Suppressor macrophage treated with lipopolysaccharide for 4 hours (primary cell): ENCODE measurements at regions not wholly inside any gene's neighbourhood (a gene's known extent, or its start where the extent isn't known, plus 50 kb on each side); places are given as distances from the start of the nearest gene placed in this dataset.
A peak's percentile ranks its signal among the peaks of the same experiment; 100 is the strongest.
"Not testable (repeated sequence)": the region's sequence is repeated elsewhere in the genome, so short reads cannot be mapped to it uniquely, and the experiment has no call there.

Experiments
- DNase-seq: peaks from one replicate; pipeline ENCODE4 v3.0.0-alpha.2; 2020

- no peak for DNase-seq
Measured at GRCh38 chr4:40681600-40681999, 51.9 kb upstream of the RBM47 start.

GRCh38 chr4:40682290-40683101, 52.8 kb upstream of the RBM47 start:
- DNase-seq, result peak; percentile 68

DNA sequence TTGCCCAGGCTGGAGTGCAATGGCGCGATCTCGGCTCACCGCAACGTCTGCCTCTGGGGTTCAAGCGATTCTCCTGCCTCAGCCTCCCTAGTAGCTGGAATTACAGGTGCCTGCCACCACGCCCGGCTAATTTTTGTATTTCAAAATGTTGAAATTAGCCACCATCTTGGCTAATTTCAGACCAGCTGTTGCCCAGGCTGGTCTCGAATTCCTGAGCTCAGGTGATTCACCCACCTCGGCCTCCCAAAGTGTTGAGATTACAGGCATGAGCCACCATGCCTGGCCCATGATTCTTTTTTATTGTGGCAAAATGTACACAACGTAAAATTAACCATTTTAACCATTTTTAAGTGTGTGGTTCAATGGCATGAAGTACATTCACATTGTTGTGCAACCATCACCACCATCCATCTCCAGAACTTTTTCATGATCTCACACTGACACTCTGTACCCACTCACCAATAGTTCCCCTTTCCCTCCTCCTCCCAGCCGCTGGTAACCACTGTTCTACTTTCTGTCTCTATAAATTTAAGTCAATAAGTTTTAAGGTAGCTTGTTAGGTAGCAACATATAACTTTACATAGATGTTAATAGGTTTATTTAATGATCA, 54.0 kb upstream of the RBM47 start:
- peak; percentile 75 for DNase-seq

- no peak for DNase-seq
Measured at GRCh38 chr4:40684404-40684803, 54.7 kb upstream of the RBM47 start.

DNA sequence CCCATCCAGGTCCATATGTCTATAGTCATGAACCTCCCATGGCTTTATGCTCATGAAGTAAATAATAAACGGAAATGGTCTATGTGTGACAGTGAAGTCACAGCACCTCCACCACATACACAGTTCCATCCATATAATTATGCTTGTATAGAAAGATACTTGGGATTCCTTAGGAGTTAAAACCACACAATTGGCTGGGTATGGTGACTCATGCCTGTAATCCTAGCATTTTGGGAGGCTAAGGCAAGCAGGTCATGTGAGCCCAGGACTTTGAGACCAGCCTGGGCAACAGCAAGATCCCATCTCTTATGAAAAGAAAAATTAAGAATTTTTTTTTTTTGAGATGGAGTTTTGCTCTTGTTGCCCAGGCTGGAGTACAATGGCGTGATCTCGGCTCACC, 55.6 kb upstream of the RBM47 start:
- DNase-seq, result no peak

DNA sequence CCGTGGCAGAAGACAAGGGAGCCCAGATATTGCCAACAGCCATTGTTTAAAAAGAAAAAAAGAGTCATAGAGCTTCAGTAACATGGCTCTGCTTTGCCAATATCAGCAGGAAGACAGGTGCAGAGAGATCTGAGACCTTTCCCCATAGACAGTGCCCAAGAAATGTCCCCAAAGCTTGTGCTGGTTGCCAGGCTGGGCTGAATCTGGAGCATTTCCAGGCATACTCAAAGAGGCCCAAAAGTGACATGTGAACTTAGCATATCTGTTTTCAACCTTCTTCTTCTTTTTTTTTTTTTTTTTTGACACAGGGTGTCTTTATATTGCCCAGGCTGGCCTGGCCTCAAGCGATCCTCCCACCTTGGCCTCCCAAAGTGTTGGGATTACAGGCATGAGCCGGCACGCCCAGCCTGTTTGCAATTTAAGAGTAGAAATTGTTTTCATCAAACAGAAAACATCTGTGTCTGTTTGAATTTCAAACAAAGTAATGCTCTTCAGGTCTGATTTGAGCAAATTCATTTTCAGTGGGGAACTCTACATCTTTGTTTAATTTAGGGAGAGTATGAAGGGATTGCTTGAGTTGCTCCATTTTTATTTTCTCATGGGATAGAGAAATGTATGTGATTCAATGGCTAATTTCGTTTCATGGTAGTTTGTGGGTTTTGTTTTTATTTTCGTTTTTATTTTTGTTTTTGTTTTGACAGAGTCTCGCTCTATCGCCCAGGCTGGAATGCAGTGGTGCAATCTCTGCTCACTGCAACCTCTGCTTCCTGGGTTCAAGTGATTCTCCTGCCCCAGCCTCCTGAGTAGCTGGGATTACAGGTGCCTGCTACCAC, 56.6 kb upstream of the RBM47 start:
- DNase-seq, result no peak

GRCh38 chr4:40687676-40688389, 58.2 kb upstream of the RBM47 start:
- DNase-seq, result no peak

GRCh38 chr4:40688446-40689095, 58.9 kb upstream of the RBM47 start:
- no peak for DNase-seq

DNA sequence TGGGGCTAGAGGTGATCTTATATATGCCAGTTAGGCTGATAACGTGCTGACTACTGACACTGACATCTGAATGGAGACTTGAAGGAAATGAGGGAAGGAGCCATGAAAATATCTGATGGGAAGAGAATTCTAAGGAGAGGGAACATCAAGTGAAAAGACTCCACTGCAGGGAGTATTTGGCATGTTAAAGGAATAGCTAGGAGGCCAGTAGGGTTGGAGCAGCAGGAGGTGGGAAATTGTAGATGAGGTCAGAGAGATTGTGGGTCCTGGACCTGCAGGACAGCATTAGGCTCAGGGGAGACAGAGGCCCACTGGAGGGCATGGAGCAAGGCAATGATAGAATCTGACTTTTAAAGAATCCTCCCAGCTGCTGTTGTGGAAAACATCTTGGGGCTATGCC, 55.8 kb upstream of the NSUN7 start:
- no peak for DNase-seq

- not testable (repeated sequence) for DNase-seq
Measured at GRCh38 chr4:40697476-40697875, 52.3 kb upstream of the NSUN7 start.

DNA sequence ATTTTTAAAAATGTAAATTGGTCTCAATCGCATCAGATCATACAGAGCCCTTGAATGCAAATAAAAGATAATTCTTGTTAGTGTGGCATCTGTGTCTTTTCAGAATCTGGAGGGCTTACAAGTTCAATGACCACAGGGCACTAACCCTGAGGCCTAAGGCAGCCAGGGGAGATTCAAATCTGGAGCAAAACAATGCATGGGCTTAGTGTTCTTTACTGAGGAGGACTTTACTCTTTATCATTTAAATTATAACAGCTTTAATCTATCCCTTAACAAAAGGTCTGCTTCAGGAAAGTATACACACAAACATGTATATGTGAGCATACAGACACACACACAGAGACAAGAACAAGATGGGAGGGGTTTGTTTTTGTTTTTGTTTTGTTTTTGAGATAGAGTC, 51.0 kb upstream of the NSUN7 start:
- no peak for DNase-seq

DNA sequence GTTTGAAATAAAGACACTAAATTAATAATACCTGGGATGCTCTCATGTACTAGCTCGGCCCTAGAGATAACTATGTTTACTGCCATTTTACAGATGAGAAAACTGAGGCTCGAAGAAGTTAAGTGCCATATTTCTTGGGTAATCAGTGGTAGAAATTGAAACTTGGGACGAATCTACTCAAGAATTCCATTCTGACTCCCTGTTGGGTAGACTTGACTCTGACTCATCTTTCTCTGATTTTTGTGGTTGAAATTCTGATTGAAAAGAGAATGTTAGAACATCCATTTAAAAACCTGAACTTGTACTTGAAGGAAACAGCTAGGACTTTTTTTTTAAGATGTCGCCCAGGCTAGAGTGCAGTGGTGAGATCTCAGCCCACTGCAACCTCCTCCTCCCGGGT, 50.1 kb upstream of the NSUN7 start:
- DNase-seq, result peak; percentile 35
